ENCODE measurements at regions not wholly inside any gene's neighbourhood (a gene's known extent, or its start where the extent isn't known, plus 50 kb on each side); places are given as distances from the start of the nearest gene placed in this dataset.

DNA sequence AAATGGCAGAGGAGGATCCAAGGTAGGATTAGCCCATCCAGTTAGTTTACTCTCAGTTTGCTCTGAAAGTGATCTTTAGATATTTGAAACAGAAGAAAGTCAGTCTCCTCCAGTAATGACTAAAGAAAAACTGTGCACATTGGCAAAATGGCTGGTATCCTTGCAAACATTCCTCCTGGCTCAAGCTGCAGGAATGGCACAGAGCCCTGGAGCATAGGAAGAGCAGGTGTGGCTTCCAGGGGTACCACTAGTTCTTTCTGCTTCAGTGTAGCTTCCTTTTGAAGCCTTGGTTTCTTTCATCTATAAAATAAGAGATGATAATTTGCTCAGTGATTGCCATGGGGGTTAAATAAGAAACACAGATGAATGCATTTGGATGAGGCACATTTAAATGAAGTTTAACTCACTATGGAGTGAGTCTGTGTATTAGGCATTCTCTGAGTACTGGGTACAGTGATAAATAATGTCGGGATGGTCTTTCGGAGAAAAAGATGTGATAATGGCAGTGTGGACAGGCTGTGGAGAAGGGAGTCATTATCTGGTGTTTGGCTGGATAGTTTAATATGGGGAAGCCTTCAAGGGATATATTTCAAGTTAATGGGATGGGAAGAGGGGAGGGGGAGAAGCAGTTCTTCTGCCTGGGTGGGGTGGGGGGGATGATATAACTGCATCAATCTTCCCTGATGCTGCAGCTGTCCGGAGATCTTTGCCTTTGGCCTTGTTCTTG is 217.3 kb upstream of the KLF4 start:
- no peaks in the 10 kb centered on the region for H3K27me3 ChIP-seq
- intact Hi-C loops (cut with DNase I; ENCODE audit: low total_unique reads), result no loop called here
- no peak for DNase-seq
- H3K27ac ChIP-seq, result no peak overlapping the region
- H3K9me3 ChIP-seq, result no peaks in the 10 kb centered on the region
- WGBS, 5 donors, result 78 to 86% (median 86%) methylated on average over 3 of the region's 3 CpGs
- TF ChIP-seq POLR2AphosphoS5 (IDR thresholded peaks at IDR 0.05), result no peak
- TF ChIP-seq, protein P1, sequence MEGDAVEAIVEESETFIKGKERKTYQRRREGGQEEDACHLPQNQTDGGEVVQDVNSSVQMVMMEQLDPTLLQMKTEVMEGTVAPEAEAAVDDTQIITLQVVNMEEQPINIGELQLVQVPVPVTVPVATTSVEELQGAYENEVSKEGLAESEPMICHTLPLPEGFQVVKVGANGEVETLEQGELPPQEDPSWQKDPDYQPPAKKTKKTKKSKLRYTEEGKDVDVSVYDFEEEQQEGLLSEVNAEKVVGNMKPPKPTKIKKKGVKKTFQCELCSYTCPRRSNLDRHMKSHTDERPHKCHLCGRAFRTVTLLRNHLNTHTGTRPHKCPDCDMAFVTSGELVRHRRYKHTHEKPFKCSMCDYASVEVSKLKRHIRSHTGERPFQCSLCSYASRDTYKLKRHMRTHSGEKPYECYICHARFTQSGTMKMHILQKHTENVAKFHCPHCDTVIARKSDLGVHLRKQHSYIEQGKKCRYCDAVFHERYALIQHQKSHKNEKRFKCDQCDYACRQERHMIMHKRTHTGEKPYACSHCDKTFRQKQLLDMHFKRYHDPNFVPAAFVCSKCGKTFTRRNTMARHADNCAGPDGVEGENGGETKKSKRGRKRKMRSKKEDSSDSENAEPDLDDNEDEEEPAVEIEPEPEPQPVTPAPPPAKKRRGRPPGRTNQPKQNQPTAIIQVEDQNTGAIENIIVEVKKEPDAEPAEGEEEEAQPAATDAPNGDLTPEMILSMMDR (IDR thresholded peaks at IDR 0.05), result no peak
- no peak for TF ChIP-seq POLR2A (IDR thresholded peaks at IDR 0.05)
- TF ChIP-seq EP300 (IDR thresholded peaks at IDR 0.05), result no peak
- no peaks in the 10 kb centered on the region for H3K36me3 ChIP-seq
- H3K4me1 ChIP-seq, result peaks cover 0 to 4% (median 0%) of the 10 kb centered on the region in 4 donors
- no peak overlapping the region for H3K4me3 ChIP-seq

DNA sequence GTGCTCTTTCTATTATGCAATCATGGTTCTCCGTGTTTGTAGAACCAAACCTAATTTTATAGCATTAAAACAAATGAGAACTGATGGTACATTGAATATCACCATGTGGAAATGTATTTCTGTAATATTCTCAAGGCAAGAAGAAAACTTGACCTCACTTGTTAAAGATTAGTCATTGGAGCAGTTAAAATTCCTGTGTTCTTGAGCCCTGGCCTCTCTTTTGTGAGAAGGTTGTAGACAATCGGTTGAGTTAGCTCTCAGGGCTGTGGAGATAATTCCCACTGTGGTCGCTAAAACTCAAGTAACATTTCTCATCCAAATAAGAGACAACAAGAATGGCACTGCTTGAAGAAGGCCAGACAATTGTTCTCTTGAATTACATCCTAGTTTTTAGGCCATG is 216.0 kb upstream of the KLF4 start:
- TF ChIP-seq EP300 (IDR thresholded peaks at IDR 0.05), result no peak
- TF ChIP-seq POLR2A (IDR thresholded peaks at IDR 0.05), result no peak
- TF ChIP-seq POLR2AphosphoS5 (IDR thresholded peaks at IDR 0.05), result no peak
- TF ChIP-seq, protein P1 (IDR thresholded peaks at IDR 0.05), result no peak

DNA sequence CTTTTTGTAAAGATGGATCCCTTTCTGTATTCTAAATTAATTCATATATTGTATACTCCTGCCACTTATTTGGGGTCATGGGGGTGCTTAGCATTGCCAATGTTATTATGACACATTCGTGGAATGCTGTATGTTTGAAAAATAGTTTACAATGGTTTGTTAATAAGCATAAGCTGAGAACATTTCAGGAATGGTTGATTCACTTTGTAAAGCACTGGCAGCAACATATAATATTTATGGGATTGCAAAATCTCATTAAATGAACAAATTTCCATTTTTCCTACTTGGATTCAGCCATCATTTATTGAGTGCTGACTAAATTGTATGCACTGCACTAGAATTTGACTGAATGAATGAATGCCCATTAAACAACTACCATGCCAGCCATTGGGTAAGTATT is 215.2 kb upstream of the KLF4 start:
- WGBS, 5 donors, result 67 to 91% (median 84%) methylated on average over 1 of the region's 1 CpG
- H3K36me3 ChIP-seq, result no peaks in the 10 kb centered on the region
- no peak overlapping the region for H3K27ac ChIP-seq
- intact Hi-C loops (cut with DNase I; ENCODE audit: low total_unique reads), result no loop called here
- no peak for TF ChIP-seq POLR2A (IDR thresholded peaks at IDR 0.05)
- TF ChIP-seq EP300 (IDR thresholded peaks at IDR 0.05), result no peak
- TF ChIP-seq, protein P1 (IDR thresholded peaks at IDR 0.05), result no peak
- no peak for TF ChIP-seq POLR2AphosphoS5 (IDR thresholded peaks at IDR 0.05)
- H3K4me3 ChIP-seq, result no peak overlapping the region
- no peaks in the 10 kb centered on the region for H3K9me3 ChIP-seq
- peaks cover 0 to 7% (median 0%) of the 10 kb centered on the region in 4 donors for H3K4me1 ChIP-seq
- no peaks in the 10 kb centered on the region for H3K27me3 ChIP-seq
- DNase-seq, result no peak

More for the DNA sequence above, 216.0 kb upstream of the KLF4 start:
- intact Hi-C loops (cut with DNase I; ENCODE audit: low total_unique reads), result no loop called here
- 81 to 97% (median 89%) methylated on average over 3 of the region's 3 CpGs for WGBS, 5 donors
- Histone ChIP-seq H3K4me1 (peaks cover 0 to 6% (median 0%) of the 10 kb centered on the region in 4 donors), H3K36me3 (no peaks in the 10 kb centered on the region), H3K27me3 (no peaks in the 10 kb centered on the region), H3K27ac (no peak overlapping the region), H3K4me3 (no peak overlapping the region), H3K9me3 (no peaks in the 10 kb centered on the region)
- no peak for DNase-seq

DNA sequence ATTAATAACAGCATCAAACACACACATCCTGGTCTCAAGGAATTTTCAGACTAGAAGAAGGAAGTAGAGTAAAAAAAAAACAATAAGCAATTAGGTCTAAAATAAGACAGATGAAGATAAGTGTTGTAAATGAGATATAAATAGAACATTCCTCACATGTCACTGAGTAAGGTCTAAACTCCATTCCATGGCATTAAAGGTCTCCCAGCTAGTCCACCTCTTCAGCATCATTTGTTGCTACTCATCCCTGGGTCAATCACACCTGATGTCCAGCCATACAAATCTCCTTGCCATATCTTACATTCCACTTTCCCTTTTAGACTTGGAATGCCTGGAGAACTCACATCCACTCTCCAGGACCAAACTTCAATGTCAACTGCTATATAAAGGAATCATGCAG is 214.1 kb upstream of the KLF4 start:
- no peak for DNase-seq
- Histone ChIP-seq H3K27ac (no peak overlapping the region), H3K9me3 (no peaks in the 10 kb centered on the region), H3K4me3 (no peak overlapping the region), H3K36me3 (no peaks in the 10 kb centered on the region), H3K4me1 (peaks cover 0 to 14% (median 0%) of the 10 kb centered on the region in 4 donors), H3K27me3 (no peaks in the 10 kb centered on the region)
- intact Hi-C loops (cut with DNase I; ENCODE audit: low total_unique reads), result no loop called here
- no peak for TF ChIP-seq POLR2AphosphoS5 (IDR thresholded peaks at IDR 0.05)
- no peak for TF ChIP-seq POLR2A (IDR thresholded peaks at IDR 0.05)
- no peak for TF ChIP-seq EP300 (IDR thresholded peaks at IDR 0.05)
- TF ChIP-seq, protein P1 (IDR thresholded peaks at IDR 0.05), result no peak
